ENCODE measurements at regions not wholly inside any gene's neighbourhood (a gene's known extent, or its start where the extent isn't known, plus 50 kb on each side); places are given as distances from the start of the nearest gene placed in this dataset.

GRCh38 chr5:52041842-52042241 is 658.6 kb downstream of the ISL1 start (continued):
- TF ChIP-seq ZNF396 (CRISPR knock-in tag; IDR thresholded peaks at IDR 0.05; ENCODE audit: borderline replicate concordance) (no peak), AFF4 (CRISPR knock-in tag; IDR thresholded peaks at IDR 0.05; ENCODE audit: borderline replicate concordance) (no peak), ZNF232 (CRISPR knock-in tag; IDR thresholded peaks at IDR 0.05) (no peak)

DNA sequence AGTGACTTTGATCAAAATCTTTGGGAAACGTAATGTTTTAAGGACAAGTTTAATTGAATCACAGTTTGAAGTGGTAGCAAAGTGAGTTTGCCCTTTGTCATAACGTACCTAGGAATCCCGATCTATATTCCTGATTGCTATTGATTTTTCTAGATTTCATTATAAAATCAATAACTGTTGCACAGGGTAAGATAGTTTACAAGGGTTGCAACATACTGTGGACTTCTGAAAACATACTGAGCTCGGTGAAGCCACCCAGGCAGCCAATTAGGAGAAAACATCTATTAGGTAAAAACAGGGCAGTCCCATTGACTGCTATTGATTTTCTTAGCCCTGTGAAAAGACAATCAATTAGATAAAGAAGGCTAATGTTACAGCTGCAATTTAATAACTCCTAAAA is 659.9 kb downstream of the ISL1 start:
- H3K27me3 Mint-ChIP-seq (ENCODE audit: low read depth), result no peaks in the 10 kb centered on the region
- CTCF ChIA-PET, result interaction anchor here (1.0 to 1.1 kb wide), 2 partner anchors 77 to 462 kb away, joined by 3 to 6 read pairs; no protein-coding TSS in a partner anchor

GRCh38 chr5:52043543-52043942 is 660.3 kb downstream of the ISL1 start:
- POLR2A ChIA-PET, result no interaction called here
- peak; percentile 99 for ATAC-seq
- Mint-ChIP-seq H3K36me3 (no peaks in the 10 kb centered on the region), H3K4me1 (peaks cover 18% of the 10 kb centered on the region), H3K4me3 (no peak overlapping the region), H3K9me3 (no peaks in the 10 kb centered on the region), H3K27me3 (ENCODE audit: low read depth) (no peaks in the 10 kb centered on the region), H3K27ac (no peak overlapping the region)
- DNase-seq (ENCODE audit: low spot score), result no peak
- CTCF ChIA-PET, result interaction anchor here (1.0 to 1.1 kb wide), 2 partner anchors 76 to 462 kb away, joined by 3 to 6 read pairs; no protein-coding TSS in a partner anchor
- TF ChIP-seq IRF2 (CRISPR knock-in tag; IDR thresholded peaks at IDR 0.05; ENCODE audit: borderline replicate concordance, low read depth) (no peak), TEAD4 (CRISPR knock-in tag; IDR thresholded peaks at IDR 0.05) (no peak), RELA (CRISPR knock-in tag; IDR thresholded peaks at IDR 0.05; ENCODE audit: borderline replicate concordance) (no peak), ZNF416 (CRISPR knock-in tag; IDR thresholded peaks at IDR 0.05) (no peak), MAX (CRISPR knock-in tag; IDR thresholded peaks at IDR 0.05) (no peak), ATF1 (CRISPR knock-in tag; IDR thresholded peaks at IDR 0.05) (no peak), JUN (CRISPR knock-in tag; IDR thresholded peaks at IDR 0.05) (no peak)

More for the DNA sequence above, 659.9 kb downstream of the ISL1 start:
- no peak overlapping the region for H3K4me3 Mint-ChIP-seq
- no peak for TF ChIP-seq ESRRA (CRISPR knock-in tag; IDR thresholded peaks at IDR 0.05; ENCODE audit: borderline replicate concordance)
- no peak for DNase-seq (ENCODE audit: low spot score)
- H3K4me1 Mint-ChIP-seq, result peaks cover 18% of the 10 kb centered on the region
- POLR2A ChIA-PET, result no interaction called here
- H3K9me3 Mint-ChIP-seq, result no peaks in the 10 kb centered on the region
- no peak overlapping the region for H3K27ac Mint-ChIP-seq
- ATAC-seq, result peak; percentile 33; the same call in 1 of the 2 replicates
- H3K36me3 Mint-ChIP-seq, result no peaks in the 10 kb centered on the region

- Mint-ChIP-seq H3K4me3 (no peak overlapping the region), H3K27ac (no peak overlapping the region), H3K27me3 (ENCODE audit: low read depth) (no peaks in the 10 kb centered on the region), H3K4me1 (no peaks in the 10 kb centered on the region), H3K36me3 (no peaks in the 10 kb centered on the region), H3K9me3 (no peaks in the 10 kb centered on the region)
- ATAC-seq, result no peak
- no peak for DNase-seq (ENCODE audit: low spot score)
- ChIA-PET CTCF (no interaction called here), POLR2A (no interaction called here)
- TF ChIP-seq MLX (CRISPR knock-in tag; IDR thresholded peaks at IDR 0.05), result no peak
- no peak for TF ChIP-seq ZBTB21 (CRISPR knock-in tag; IDR thresholded peaks at IDR 0.05; ENCODE audit: borderline replicate concordance)
- TF ChIP-seq FOXP1 (CRISPR knock-in tag; IDR thresholded peaks at IDR 0.05; ENCODE audit: borderline replicate concordance), result no peak
- TF ChIP-seq NR1H2 (CRISPR knock-in tag; IDR thresholded peaks at IDR 0.05), result no peak
- TF ChIP-seq MXD4 (CRISPR knock-in tag; IDR thresholded peaks at IDR 0.05; ENCODE audit: borderline replicate concordance), result no peak
- TF ChIP-seq CTCF (IDR thresholded peaks at IDR 0.05), result no peak
- TF ChIP-seq, protein P1, sequence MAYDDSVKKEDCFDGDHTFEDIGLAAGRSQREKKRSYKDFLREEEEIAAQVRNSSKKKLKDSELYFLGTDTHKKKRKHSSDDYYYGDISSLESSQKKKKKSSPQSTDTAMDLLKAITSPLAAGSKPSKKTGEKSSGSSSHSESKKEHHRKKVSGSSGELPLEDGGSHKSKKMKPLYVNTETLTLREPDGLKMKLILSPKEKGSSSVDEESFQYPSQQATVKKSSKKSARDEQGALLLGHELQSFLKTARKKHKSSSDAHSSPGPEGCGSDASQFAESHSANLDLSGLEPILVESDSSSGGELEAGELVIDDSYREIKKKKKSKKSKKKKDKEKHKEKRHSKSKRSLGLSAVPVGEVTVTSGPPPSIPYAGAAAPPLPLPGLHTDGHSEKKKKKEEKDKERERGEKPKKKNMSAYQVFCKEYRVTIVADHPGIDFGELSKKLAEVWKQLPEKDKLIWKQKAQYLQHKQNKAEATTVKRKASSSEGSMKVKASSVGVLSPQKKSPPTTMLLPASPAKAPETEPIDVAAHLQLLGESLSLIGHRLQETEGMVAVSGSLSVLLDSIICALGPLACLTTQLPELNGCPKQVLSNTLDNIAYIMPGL (CRISPR knock-in tag; IDR thresholded peaks at IDR 0.05), result no peak
- TF ChIP-seq FOXJ3 (CRISPR knock-in tag; IDR thresholded peaks at IDR 0.05; ENCODE audit: borderline replicate concordance), result no peak
- no peak for TF ChIP-seq TEAD4 (CRISPR knock-in tag; IDR thresholded peaks at IDR 0.05)
- no peak for TF ChIP-seq FOXK1 (CRISPR knock-in tag; IDR thresholded peaks at IDR 0.05)
- TF ChIP-seq SOX15 (CRISPR knock-in tag; IDR thresholded peaks at IDR 0.05), result no peak
Measured at GRCh38 chr5:52051759-52052158, 668.5 kb downstream of the ISL1 start.

Measured in WTC11 (cell line).